HG03439 (cell line): ENCODE measurements at regions not wholly inside any gene's neighbourhood (a gene's known extent, or its start where the extent isn't known, plus 50 kb on each side); places are given as distances from the start of the nearest gene placed in this dataset.
"Not testable (repeated sequence)": the region's sequence is repeated elsewhere in the genome, so short reads cannot be mapped to it uniquely, and the experiment has no call there.

Experiments used
- ATAC-seq: cut with Tn5 transposase; IDR thresholded peaks from one replicate; pipeline ENCODE4 v1.9.1; 2021; ENCODE audit warnings: mild to moderate bottlenecking, moderate library complexity; ENCODE audit not compliant: unreplicated experiment

- no peak for ATAC-seq
Measured at GRCh38 chr6:135604035-135604860, 106.7 kb upstream of the AHI1 start.

GRCh38 chr6:135605278-135605790, 107.8 kb upstream of the AHI1 start:
- ATAC-seq, result no peak

GRCh38 chr6:135606392-135606791, 108.9 kb upstream of the AHI1 start:
- no peak for ATAC-seq

- ATAC-seq, result no peak
Measured at GRCh38 chr6:135608031-135608430, 110.5 kb upstream of the AHI1 start.

- ATAC-seq, result not testable (repeated sequence)
Measured at GRCh38 chr6:135610192-135610591, 112.7 kb upstream of the AHI1 start.

GRCh38 chr6:135616655-135617054, 119.1 kb upstream of the AHI1 start:
- no peak for ATAC-seq

- no peak for ATAC-seq
Measured at GRCh38 chr6:135617222-135617621, 119.7 kb upstream of the AHI1 start.

- no peak for ATAC-seq
Measured at GRCh38 chr6:135622081-135622480, 124.5 kb upstream of the AHI1 start.

- no peak for ATAC-seq
Measured at GRCh38 chr6:135623979-135624378, 126.4 kb upstream of the AHI1 start.

GRCh38 chr6:135624402-135625295, 127.1 kb upstream of the AHI1 start:
- no peak for ATAC-seq

- ATAC-seq, result not testable (repeated sequence)
Measured at GRCh38 chr6:135626001-135626400, 128.5 kb upstream of the AHI1 start.

GRCh38 chr6:135627092-135627715, 129.7 kb upstream of the AHI1 start:
- ATAC-seq, result no peak

- no peak for ATAC-seq
Measured at GRCh38 chr6:135630789-135631376, 133.3 kb upstream of the AHI1 start.

GRCh38 chr6:135631821-135632220, 134.3 kb upstream of the AHI1 start:
- no peak for ATAC-seq

GRCh38 chr6:135633573-135633972, 136.0 kb upstream of the AHI1 start:
- ATAC-seq, result no peak

- ATAC-seq, result no peak
Measured at GRCh38 chr6:135637701-135638100, 140.2 kb upstream of the AHI1 start.

GRCh38 chr6:135638108-135638507, 140.6 kb upstream of the AHI1 start:
- no peak for ATAC-seq

- ATAC-seq, result no peak
Measured at GRCh38 chr6:135640048-135640447, 142.5 kb upstream of the AHI1 start.

GRCh38 chr6:135640449-135641111, 143.0 kb upstream of the AHI1 start:
- no peak for ATAC-seq

GRCh38 chr6:135642912-135643311, 145.4 kb upstream of the AHI1 start:
- ATAC-seq, result no peak
